ENCODE measurements at regions not wholly inside any gene's neighbourhood (a gene's known extent, or its start where the extent isn't known, plus 50 kb on each side); places are given as distances from the start of the nearest gene placed in this dataset.

GRCh38 chr5:17157294-17157693 is 60.1 kb upstream of the BASP1 start:
- H3K9me3 ChIP-seq (ENCODE audit: control insufficient read depth, low read length), result no peaks in the 10 kb centered on the region
- peak overlapping the region; percentile 76 to 95 for H2BK12ac ChIP-seq (ENCODE audit: low read length in 2 of 2)
- peak overlapping the region; percentile 3 for H2BK120ac ChIP-seq (ENCODE audit: low read depth, low read length)
- H2BK15ac ChIP-seq (ENCODE audit: low read depth, poor library complexity, severe bottlenecking), result peak overlapping the region; percentile 9
- peak overlapping the region in 1 of 2 experiments; percentile 53 for H3K14ac ChIP-seq (ENCODE audit: low read length in 2 of 2)
- H3K27me3 ChIP-seq (ENCODE audit: control insufficient read depth in 1 of 2, insufficient read depth in 1 of 2, low read length in 2 of 2), result no peaks in the 10 kb centered on the region
- H3K79me1 ChIP-seq (replicated peaks; ENCODE audit: low read length, poor library complexity, severe bottlenecking), result no peaks in the 10 kb centered on the region
- no peak overlapping the region for H3K4me3 ChIP-seq (ENCODE audit: insufficient read depth in 1 of 2, low read depth in 1 of 2, low read length in 2 of 2)
- peak overlapping the region; percentile 19 for H2AK5ac ChIP-seq (ENCODE audit: low read length, severe bottlenecking)
- no peak overlapping the region for H2AFZ ChIP-seq (ENCODE audit: low read depth, low read length)
- peak overlapping the region; percentile 22 for H3K27ac ChIP-seq (ENCODE audit: low read length, poor library complexity, severe bottlenecking)
- DNase-seq, result peak; percentile 60
- H4K91ac ChIP-seq (ENCODE audit: low read length), result peak overlapping the region; percentile 55
- no peaks in the 10 kb centered on the region for H3K36me3 ChIP-seq (ENCODE audit: control insufficient read depth in 1 of 2, insufficient read depth in 2 of 2, low read depth in 1 of 2, low read length in 2 of 2)
- no peak overlapping the region for H2BK5ac ChIP-seq (ENCODE audit: low read depth, low read length, poor library complexity, severe bottlenecking)
- no peak overlapping the region for H3K9ac ChIP-seq (ENCODE audit: low read length)
- peaks cover 11% of the 10 kb centered on the region for H3K4me1 ChIP-seq (ENCODE audit: control insufficient read depth, insufficient read depth, low read depth, low read length)
- H3K4me2 ChIP-seq (ENCODE audit: low read length, poor library complexity, severe bottlenecking), result no peak overlapping the region
- peak overlapping the region; percentile 62 for H4K8ac ChIP-seq (ENCODE audit: low read length)
- H3K23ac ChIP-seq (ENCODE audit: low read length in 2 of 2), result no peak overlapping the region
- peak overlapping the region; percentile 29 to 69 for H3K4ac ChIP-seq (ENCODE audit: low read depth in 1 of 2, low read length in 2 of 2)
- WGBS, result 61% methylated on average over 5 of the region's 5 CpGs
- H3K18ac ChIP-seq (ENCODE audit: low read depth in 1 of 2, low read length in 2 of 2), result peak overlapping the region; percentile 40 to 52

GRCh38 chr5:17157916-17158529 is 59.4 kb upstream of the BASP1 start:
- H2BK5ac ChIP-seq (ENCODE audit: low read depth, low read length, poor library complexity, severe bottlenecking), result no peak overlapping the region
- H4K8ac ChIP-seq (ENCODE audit: low read length), result peak overlapping the region; percentile 58
- peak overlapping the region; percentile 2 for H2BK15ac ChIP-seq (ENCODE audit: low read depth, poor library complexity, severe bottlenecking)
- H3K9ac ChIP-seq (ENCODE audit: low read length), result no peak overlapping the region
- H3K79me1 ChIP-seq (replicated peaks; ENCODE audit: low read length, poor library complexity, severe bottlenecking), result no peaks in the 10 kb centered on the region
- H3K27me3 ChIP-seq (ENCODE audit: control insufficient read depth in 1 of 2, insufficient read depth in 1 of 2, low read length in 2 of 2), result no peaks in the 10 kb centered on the region
- no peaks in the 10 kb centered on the region for H3K9me3 ChIP-seq (ENCODE audit: control insufficient read depth, low read length)
- H3K4me3 ChIP-seq (ENCODE audit: insufficient read depth in 1 of 2, low read depth in 1 of 2, low read length in 2 of 2), result no peak overlapping the region
- no peak overlapping the region for H2AFZ ChIP-seq (ENCODE audit: low read depth, low read length)
- H4K91ac ChIP-seq (ENCODE audit: low read length), result peak overlapping the region; percentile 52
- H3K23ac ChIP-seq (ENCODE audit: low read length in 2 of 2), result no peak overlapping the region
- H3K18ac ChIP-seq (ENCODE audit: low read depth in 1 of 2, low read length in 2 of 2), result peak overlapping the region; percentile 64 to 90
- 41% methylated on average over 7 of the region's 7 CpGs for WGBS
- peak overlapping the region; percentile 45 for H2BK120ac ChIP-seq (ENCODE audit: low read depth, low read length)
- H2AK5ac ChIP-seq (ENCODE audit: low read length, severe bottlenecking), result peak overlapping the region; percentile 11
- no peak overlapping the region for H3K27ac ChIP-seq (ENCODE audit: low read length, poor library complexity, severe bottlenecking)
- peak overlapping the region; percentile 9 to 70 for H2BK12ac ChIP-seq (ENCODE audit: low read length in 2 of 2)
- H3K36me3 ChIP-seq (ENCODE audit: control insufficient read depth in 1 of 2, insufficient read depth in 2 of 2, low read depth in 1 of 2, low read length in 2 of 2), result no peaks in the 10 kb centered on the region
- peak overlapping the region in 1 of 2 experiments; percentile 35 for H3K14ac ChIP-seq (ENCODE audit: low read length in 2 of 2)
- peak overlapping the region; percentile 13 to 41 for H3K4ac ChIP-seq (ENCODE audit: low read depth in 1 of 2, low read length in 2 of 2)
- DNase-seq, result peak; percentile 96
- no peak overlapping the region for H3K4me2 ChIP-seq (ENCODE audit: low read length, poor library complexity, severe bottlenecking)
- peaks cover 10% of the 10 kb centered on the region for H3K4me1 ChIP-seq (ENCODE audit: control insufficient read depth, insufficient read depth, low read depth, low read length)

- WGBS, result 100% methylated on average over 2 of the region's 2 CpGs
- H3K79me1 ChIP-seq (replicated peaks; ENCODE audit: low read length, poor library complexity, severe bottlenecking), result no peaks in the 10 kb centered on the region
- no peak overlapping the region for H4K91ac ChIP-seq (ENCODE audit: low read length)
- no peak overlapping the region for H3K27ac ChIP-seq (ENCODE audit: low read length, poor library complexity, severe bottlenecking)
- H2BK5ac ChIP-seq (ENCODE audit: low read depth, low read length, poor library complexity, severe bottlenecking), result no peak overlapping the region
- H3K9ac ChIP-seq (ENCODE audit: low read length), result no peak overlapping the region
- H3K9me3 ChIP-seq (ENCODE audit: control insufficient read depth, low read length), result no peaks in the 10 kb centered on the region
- no peak overlapping the region for H4K8ac ChIP-seq (ENCODE audit: low read length)
- H3K23ac ChIP-seq (ENCODE audit: low read length in 2 of 2), result no peak overlapping the region
- H3K14ac ChIP-seq (ENCODE audit: low read length in 2 of 2), result no peak overlapping the region
- no peak overlapping the region for H2BK15ac ChIP-seq (ENCODE audit: low read depth, poor library complexity, severe bottlenecking)
- no peak overlapping the region for H2BK12ac ChIP-seq (ENCODE audit: low read length in 2 of 2)
- H3K4me1 ChIP-seq (ENCODE audit: control insufficient read depth, insufficient read depth, low read depth, low read length), result peaks cover 10% of the 10 kb centered on the region
- no peak overlapping the region for H2BK120ac ChIP-seq (ENCODE audit: low read depth, low read length)
- peaks cover 0 to 8% of the 10 kb centered on the region in 2 experiments for H3K27me3 ChIP-seq (ENCODE audit: control insufficient read depth in 1 of 2, insufficient read depth in 1 of 2, low read length in 2 of 2)
- H3K36me3 ChIP-seq (ENCODE audit: control insufficient read depth in 1 of 2, insufficient read depth in 2 of 2, low read depth in 1 of 2, low read length in 2 of 2), result no peaks in the 10 kb centered on the region
- no peak overlapping the region for H3K4me3 ChIP-seq (ENCODE audit: insufficient read depth in 1 of 2, low read depth in 1 of 2, low read length in 2 of 2)
- no peak overlapping the region for H3K4me2 ChIP-seq (ENCODE audit: low read length, poor library complexity, severe bottlenecking)
- H3K4ac ChIP-seq (ENCODE audit: low read depth in 1 of 2, low read length in 2 of 2), result no peak overlapping the region
- no peak overlapping the region for H2AFZ ChIP-seq (ENCODE audit: low read depth, low read length)
- H3K18ac ChIP-seq (ENCODE audit: low read depth in 1 of 2, low read length in 2 of 2), result no peak overlapping the region
- no peak overlapping the region for H2AK5ac ChIP-seq (ENCODE audit: low read length, severe bottlenecking)
- no peak for DNase-seq
These were observed 56.7 kb upstream of the BASP1 start for GRCh38 chr5:17160756-17161040.

- Histone ChIP-seq H2BK120ac (ENCODE audit: low read depth, low read length) (no peak overlapping the region), H3K27ac (ENCODE audit: low read length, poor library complexity, severe bottlenecking) (no peak overlapping the region), H2BK5ac (ENCODE audit: low read depth, low read length, poor library complexity, severe bottlenecking) (no peak overlapping the region), H3K4me2 (ENCODE audit: low read length, poor library complexity, severe bottlenecking) (no peak overlapping the region), H3K4me3 (ENCODE audit: insufficient read depth in 1 of 2, low read depth in 1 of 2, low read length in 2 of 2) (no peak overlapping the region), H3K4ac (ENCODE audit: low read depth in 1 of 2, low read length in 2 of 2) (no peak overlapping the region), H3K18ac (ENCODE audit: low read depth in 1 of 2, low read length in 2 of 2) (no peak overlapping the region), H2BK15ac (ENCODE audit: low read depth, poor library complexity, severe bottlenecking) (no peak overlapping the region), H2BK12ac (ENCODE audit: low read length in 2 of 2) (no peak overlapping the region), H3K14ac (ENCODE audit: low read length in 2 of 2) (no peak overlapping the region), H3K9me3 (ENCODE audit: control insufficient read depth, low read length) (no peaks in the 10 kb centered on the region), H4K8ac (ENCODE audit: low read length) (no peak overlapping the region), H4K91ac (ENCODE audit: low read length) (no peak overlapping the region), H3K36me3 (ENCODE audit: control insufficient read depth in 1 of 2, insufficient read depth in 2 of 2, low read depth in 1 of 2, low read length in 2 of 2) (no peaks in the 10 kb centered on the region), H3K23ac (ENCODE audit: low read length in 2 of 2) (no peak overlapping the region), H2AFZ (ENCODE audit: low read depth, low read length) (no peak overlapping the region), H3K4me1 (ENCODE audit: control insufficient read depth, insufficient read depth, low read depth, low read length) (peaks cover 10% of the 10 kb centered on the region), H2AK5ac (ENCODE audit: low read length, severe bottlenecking) (no peak overlapping the region), H3K9ac (ENCODE audit: low read length) (no peak overlapping the region), H3K27me3 (ENCODE audit: control insufficient read depth in 1 of 2, insufficient read depth in 1 of 2, low read length in 2 of 2) (peaks cover 0 to 8% of the 10 kb centered on the region in 2 experiments), H3K79me1 (replicated peaks; ENCODE audit: low read length, poor library complexity, severe bottlenecking) (no peaks in the 10 kb centered on the region)
- DNase-seq, result no peak
- 95% methylated on average over 2 of the region's 3 CpGs for WGBS
These were observed 55.8 kb upstream of the BASP1 start for GRCh38 chr5:17161662-17162061.
